GM23248 (cell line): ENCODE measurements at regions not wholly inside any gene's neighbourhood (a gene's known extent, or its start where the extent isn't known, plus 50 kb on each side); places are given as distances from the start of the nearest gene placed in this dataset.

Source experiments
- EZH2 ChIP-seq: fragments of 200-600 bp; sonication (generic); IDR thresholded peaks from 2 replicates; pipeline ENCODE4 v1.6.1; 2018; ENCODE audit warnings: antibody characterized with exemption, mild to moderate bottlenecking; ENCODE audit not compliant: insufficient read depth, poor library complexity, severe bottlenecking
- EZH2phosphoT487 ChIP-seq: fragments of 200-600 bp; sonication (generic); IDR thresholded peaks from 2 replicates; pipeline ENCODE4 v1.6.1; 2018; ENCODE audit warnings: antibody characterized with exemption, moderate library complexity, mild to moderate bottlenecking, low read depth; ENCODE audit not compliant: insufficient read depth

DNA sequence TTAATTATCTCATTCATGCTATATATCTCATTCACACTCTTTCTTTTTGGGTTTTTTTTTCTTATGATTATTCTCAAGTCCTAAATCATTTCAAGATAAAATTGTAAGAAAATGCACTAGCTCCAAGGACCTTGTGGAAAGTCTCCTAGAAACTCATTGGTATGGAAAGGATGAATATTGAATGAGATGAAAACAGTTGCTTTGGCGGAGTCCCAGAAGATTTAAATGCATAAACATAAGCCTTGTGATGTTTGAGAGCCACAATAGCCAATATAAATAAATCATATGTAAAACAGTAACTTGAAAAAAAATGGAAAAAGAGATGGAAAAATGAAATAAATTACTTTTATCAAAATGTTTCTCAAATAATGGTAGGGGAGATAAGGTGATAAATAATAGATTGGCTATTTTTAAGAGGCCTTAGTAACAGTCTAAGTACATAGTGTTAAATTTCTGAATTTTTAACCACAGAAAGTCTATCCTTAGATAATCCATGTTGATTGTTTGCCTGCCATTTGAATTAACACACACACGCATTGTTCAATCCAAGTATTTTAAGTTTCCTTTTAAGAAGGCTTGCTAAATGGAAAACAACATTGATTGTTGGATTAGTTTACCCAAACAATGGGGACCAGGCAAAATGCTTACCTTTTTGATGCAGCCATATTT is 81.1 kb upstream of the CD2AP start:
- no peak for TF ChIP-seq EZH2
- TF ChIP-seq EZH2phosphoT487, result no peak
